IMR-90 (cell line): ENCODE measurements at regions not wholly inside any gene's neighbourhood (a gene's known extent, or its start where the extent isn't known, plus 50 kb on each side); places are given as distances from the start of the nearest gene placed in this dataset.

Experiments used
- BHLHE40 ChIP-seq: fragments of 150-350 bp; IDR thresholded peaks from 2 replicates; pipeline ENCODE4 v1.6.1; 2016; ENCODE audit warnings: mild to moderate bottlenecking, low read depth, low read length
- CTCF ChIP-seq: conservative IDR thresholded peaks from 2 replicates; pipeline ENCODE4 v1.5.1; 2012; ENCODE audit warnings: mild to moderate bottlenecking, low read depth, low read length, improper control_type of control experiment
- ELK1 ChIP-seq: fragments of 150-350 bp; IDR thresholded peaks from 2 replicates; pipeline ENCODE4 v1.6.1; 2016; ENCODE audit warnings: low read depth, mild to moderate bottlenecking, low read length, moderate library complexity, borderline replicate concordance
- FOS ChIP-seq: fragments of 150-350 bp; IDR thresholded peaks from 2 replicates; pipeline ENCODE4 v1.6.1; 2016; ENCODE audit warnings: low read depth, low read length
- MAZ ChIP-seq: IDR thresholded peaks from 2 replicates; pipeline ENCODE4 v1.6.1; 2012; ENCODE audit warnings: low read depth, mild to moderate bottlenecking, low read length, improper control_type of control experiment, moderate library complexity, borderline replicate concordance
- MXI1 ChIP-seq: IDR thresholded peaks from 2 replicates; pipeline ENCODE4 v1.6.1; 2012; ENCODE audit warnings: low read depth, mild to moderate bottlenecking, low read length, moderate library complexity, borderline replicate concordance
- NFE2L2 ChIP-seq: fragments of 150-350 bp; IDR thresholded peaks from 2 replicates; pipeline ENCODE4 v1.6.1; 2016; ENCODE audit warnings: low read depth, mild to moderate bottlenecking, low read length
- POLR2A ChIP-seq: IDR thresholded peaks from 2 replicates; pipeline ENCODE4 v1.6.1; 2012; ENCODE audit warnings: mild to moderate bottlenecking, low read depth, low read length
- RCOR1 ChIP-seq: IDR thresholded peaks from 2 replicates; pipeline ENCODE4 v1.6.1; 2012; ENCODE audit warnings: mild to moderate bottlenecking, low read length, improper control_type of control experiment; ENCODE audit not compliant: insufficient replicate concordance
- RFX5 ChIP-seq: IDR thresholded peaks from 2 replicates; pipeline ENCODE4 v1.8.0; 2012; ENCODE audit warnings: low read depth, mild to moderate bottlenecking, low read length, moderate library complexity
- USF2 ChIP-seq: fragments of 150-350 bp; IDR thresholded peaks from 2 replicates; pipeline ENCODE4 v1.6.1; 2017; ENCODE audit warnings: mild to moderate bottlenecking, antibody characterized with exemption, low read length, low read depth

- TF ChIP-seq MXI1 (no peak), POLR2A (no peak), CTCF (no peak), NFE2L2 (no peak), MAZ (no peak), BHLHE40 (no peak), USF2 (no peak), FOS (no peak), ELK1 (no peak), RCOR1 (no peak), RFX5 (no peak)
Measured at GRCh38 chr5:158305861-158306260, 446.9 kb upstream of the CLINT1 start.
